MM.1S (cell line): ENCODE measurements at regions not wholly inside any gene's neighbourhood (a gene's known extent, or its start where the extent isn't known, plus 50 kb on each side); places are given as distances from the start of the nearest gene placed in this dataset.
A peak's percentile ranks its signal among the peaks of the same experiment; 100 is the strongest.

Experiments
- DNase-seq: peaks from one replicate; pipeline ENCODE4 v3.0.0-alpha.2; 2015
- H2AFZ ChIP-seq: fragments of 300-600 bp; sonication (generic); 2 replicates; pipeline ENCODE4 v1.6.0; 2016; ENCODE audit warnings: antibody characterized with exemption, low read length
- H3F3A ChIP-seq: fragments of 300-600 bp; sonication (generic); 2 replicates; pipeline ENCODE4 v1.6.1; 2016; ENCODE audit warnings: mild to moderate bottlenecking, antibody characterized with exemption, low read length, moderate library complexity, mixed read lengths; ENCODE audit not compliant: insufficient read depth
- H3K27ac ChIP-seq: fragments of 300-600 bp; sonication (generic); 2 replicates; pipeline ENCODE4 v1.5.1; 2016; ENCODE audit warnings: mild to moderate bottlenecking, low read length
- H3K27me3 ChIP-seq: fragments of 300-600 bp; sonication (generic); replicated peaks from 2 replicates; pipeline ENCODE4 v1.6.0; 2016; ENCODE audit warnings: low read length; ENCODE audit not compliant: insufficient read depth
- H3K36me3 ChIP-seq: fragments of 300-600 bp; sonication (generic); replicated peaks from 2 replicates; pipeline ENCODE4 v1.6.1; 2016; ENCODE audit warnings: mild to moderate bottlenecking, low read length, mixed read lengths; ENCODE audit not compliant: insufficient read depth
- H3K4me1 ChIP-seq: fragments of 300-600 bp; sonication (generic); 2 replicates; pipeline ENCODE4 v1.6.1; 2016; ENCODE audit warnings: low read length, mixed read lengths
- H3K4me2 ChIP-seq: fragments of 300-600 bp; sonication (generic); 2 replicates; pipeline ENCODE4 v1.6.0; 2016; ENCODE audit warnings: low read depth, low read length
- H3K4me3 ChIP-seq: fragments of 300-600 bp; sonication (generic); 2 replicates; pipeline ENCODE4 v1.5.1; 2016; ENCODE audit warnings: low read length, mixed read lengths
- H3K79me2 ChIP-seq: fragments of 300-600 bp; sonication (generic); 2 replicates; pipeline ENCODE4 v1.6.1; 2016; ENCODE audit warnings: mixed run types, low read length, mixed read lengths
- H3K9ac ChIP-seq: fragments of 300-600 bp; sonication (generic); 2 replicates; pipeline ENCODE4 v1.6.1; 2016; ENCODE audit warnings: low read length, mixed read lengths
- H3K9me2 ChIP-seq: fragments of 300-600 bp; sonication (generic); replicated peaks from 2 replicates; pipeline ENCODE4 v1.6.1; 2016; ENCODE audit warnings: mild to moderate bottlenecking, low read length, mixed read lengths; ENCODE audit not compliant: insufficient read depth
- H3K9me3 ChIP-seq: fragments of 300-600 bp; sonication (generic); replicated peaks from 2 replicates; pipeline ENCODE4 v1.6.1; 2016; ENCODE audit warnings: mild to moderate bottlenecking, low read length, mixed read lengths; ENCODE audit not compliant: insufficient read depth
- H4K20me1 ChIP-seq: fragments of 300-600 bp; sonication (generic); 2 replicates; pipeline ENCODE4 v1.6.1; 2016; ENCODE audit warnings: mild to moderate bottlenecking, low read length, moderate library complexity, mixed read lengths; ENCODE audit not compliant: insufficient read depth
- EZH2 ChIP-seq: fragments of 300-600 bp; sonication (generic); optimal IDR thresholded peaks from 2 replicates; pipeline ENCODE3; 2017; ENCODE audit warnings: low read depth, mild to moderate bottlenecking, antibody characterized with exemption, low read length, mixed read lengths
- EZH2phosphoT487 ChIP-seq: fragments of 300-600 bp; sonication (generic); IDR thresholded peaks from 2 replicates; pipeline ENCODE4 v1.6.1; 2018; ENCODE audit warnings: antibody characterized with exemption, low read length
- TF ChIP-seq, protein P1 (sequence below): fragments of 300-600 bp; sonication (generic); IDR thresholded peaks from 2 replicates; pipeline ENCODE4 v1.5.1; 2016; ENCODE audit warnings: antibody characterized with exemption, low read length, mixed read lengths

DNA sequence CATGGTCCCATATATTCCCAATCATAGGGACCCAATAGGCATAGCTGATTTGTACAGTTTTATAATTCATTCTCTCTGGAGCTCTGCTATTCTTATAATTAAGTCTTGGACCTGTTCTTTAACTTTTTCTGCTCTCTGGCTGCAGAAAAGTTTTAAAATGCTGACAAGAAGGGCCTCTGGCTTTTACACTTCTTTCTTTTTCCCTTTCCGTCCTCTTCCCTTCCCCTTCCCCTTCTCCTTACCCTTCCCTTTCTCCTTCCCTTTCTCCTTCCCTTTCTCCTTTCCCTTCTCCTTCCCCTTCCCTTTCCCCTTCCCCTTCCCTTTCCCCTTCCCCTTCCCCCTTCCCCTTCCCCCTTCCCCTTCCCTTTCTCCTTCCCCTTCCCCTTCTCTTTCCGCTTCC, 101.3 kb upstream of the TPK1 start:
- no peak overlapping the region for H3K9ac ChIP-seq
- no peak for DNase-seq
- no peaks in the 10 kb centered on the region for H3K4me1 ChIP-seq
- no peak overlapping the region for H3K4me3 ChIP-seq
- H3K9me2 ChIP-seq: no peaks in the 10 kb centered on the region
- no peaks in the 10 kb centered on the region for H4K20me1 ChIP-seq
- no peaks in the 10 kb centered on the region for H3K36me3 ChIP-seq
- H3F3A ChIP-seq: no peaks in the 10 kb centered on the region
- no peaks in the 10 kb centered on the region for H3K9me3 ChIP-seq
- no peak overlapping the region for H3K4me2 ChIP-seq
- no peaks in the 10 kb centered on the region for H3K27me3 ChIP-seq
- H3K27ac ChIP-seq: no peak overlapping the region
- no peak for TF ChIP-seq EZH2phosphoT487
- TF ChIP-seq EZH2: no peak
- TF ChIP-seq, protein P1, sequence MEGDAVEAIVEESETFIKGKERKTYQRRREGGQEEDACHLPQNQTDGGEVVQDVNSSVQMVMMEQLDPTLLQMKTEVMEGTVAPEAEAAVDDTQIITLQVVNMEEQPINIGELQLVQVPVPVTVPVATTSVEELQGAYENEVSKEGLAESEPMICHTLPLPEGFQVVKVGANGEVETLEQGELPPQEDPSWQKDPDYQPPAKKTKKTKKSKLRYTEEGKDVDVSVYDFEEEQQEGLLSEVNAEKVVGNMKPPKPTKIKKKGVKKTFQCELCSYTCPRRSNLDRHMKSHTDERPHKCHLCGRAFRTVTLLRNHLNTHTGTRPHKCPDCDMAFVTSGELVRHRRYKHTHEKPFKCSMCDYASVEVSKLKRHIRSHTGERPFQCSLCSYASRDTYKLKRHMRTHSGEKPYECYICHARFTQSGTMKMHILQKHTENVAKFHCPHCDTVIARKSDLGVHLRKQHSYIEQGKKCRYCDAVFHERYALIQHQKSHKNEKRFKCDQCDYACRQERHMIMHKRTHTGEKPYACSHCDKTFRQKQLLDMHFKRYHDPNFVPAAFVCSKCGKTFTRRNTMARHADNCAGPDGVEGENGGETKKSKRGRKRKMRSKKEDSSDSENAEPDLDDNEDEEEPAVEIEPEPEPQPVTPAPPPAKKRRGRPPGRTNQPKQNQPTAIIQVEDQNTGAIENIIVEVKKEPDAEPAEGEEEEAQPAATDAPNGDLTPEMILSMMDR: no peak
- H2AFZ ChIP-seq: no peak overlapping the region
- no peaks in the 10 kb centered on the region for H3K79me2 ChIP-seq

DNA sequence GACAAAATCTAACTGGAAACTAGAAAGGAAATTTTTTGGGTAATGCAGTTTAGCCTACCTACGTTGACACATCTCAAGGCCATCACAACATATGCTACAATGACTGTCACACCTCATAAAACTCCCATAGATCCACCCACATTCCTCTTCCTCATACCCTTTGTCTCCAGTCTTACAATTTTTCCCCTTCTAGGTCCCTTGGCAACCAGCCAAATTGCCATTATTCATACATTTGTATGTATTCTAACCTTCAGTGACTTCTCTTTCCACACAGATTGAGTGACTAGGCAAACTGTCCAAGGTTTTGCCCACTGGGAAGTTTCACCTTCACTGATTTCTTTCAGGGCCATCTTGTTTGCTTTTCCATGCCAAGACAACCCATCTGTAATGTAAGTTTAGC, 100.5 kb upstream of the TPK1 start:
- H3K4me1 ChIP-seq: no peaks in the 10 kb centered on the region
- no peak overlapping the region for H3K4me2 ChIP-seq
- H3K9ac ChIP-seq: no peak overlapping the region
- H2AFZ ChIP-seq: no peak overlapping the region
- no peaks in the 10 kb centered on the region for H3K36me3 ChIP-seq
- H3K9me2 ChIP-seq: no peaks in the 10 kb centered on the region
- no peaks in the 10 kb centered on the region for H3K79me2 ChIP-seq
- no peaks in the 10 kb centered on the region for H3F3A ChIP-seq
- TF ChIP-seq EZH2phosphoT487 (no peak), EZH2 (no peak)
- H3K27ac ChIP-seq: no peak overlapping the region
- no peaks in the 10 kb centered on the region for H3K27me3 ChIP-seq
- no peaks in the 10 kb centered on the region for H3K9me3 ChIP-seq
- H3K4me3 ChIP-seq: no peak overlapping the region
- DNase-seq: no peak
- no peaks in the 10 kb centered on the region for H4K20me1 ChIP-seq

DNA sequence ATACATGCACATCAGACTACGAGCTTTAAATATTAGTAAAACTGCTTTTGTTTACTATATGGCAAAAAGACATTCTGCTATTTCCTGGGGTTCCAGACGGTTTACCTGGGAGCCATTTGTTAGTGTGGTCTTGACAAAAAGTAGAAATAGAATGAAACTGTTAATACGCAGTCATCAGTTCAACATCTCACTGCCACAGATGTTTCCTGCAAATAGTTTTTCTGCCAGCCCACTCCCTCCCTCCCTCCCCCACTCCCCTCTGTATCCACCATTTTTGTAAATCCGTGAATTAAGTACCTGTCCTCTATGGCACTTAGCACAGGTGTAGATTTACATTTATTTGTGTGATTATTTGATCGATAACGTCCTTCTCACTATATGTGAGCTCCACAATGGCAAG, 74.6 kb upstream of the TPK1 start:
- no peak overlapping the region for H3K4me2 ChIP-seq
- no peaks in the 10 kb centered on the region for H3K9me3 ChIP-seq
- no peak overlapping the region for H3K27ac ChIP-seq
- H3K4me1 ChIP-seq: peaks cover 18% of the 10 kb centered on the region
- H3F3A ChIP-seq: peaks cover 7% of the 10 kb centered on the region
- no peak for TF ChIP-seq EZH2
- TF ChIP-seq, protein P1: no peak
- TF ChIP-seq EZH2phosphoT487: no peak
- H3K79me2 ChIP-seq: no peaks in the 10 kb centered on the region
- H3K4me3 ChIP-seq: no peak overlapping the region
- DNase-seq: no peak
- no peaks in the 10 kb centered on the region for H3K36me3 ChIP-seq
- H3K9me2 ChIP-seq: no peaks in the 10 kb centered on the region
- H4K20me1 ChIP-seq: no peaks in the 10 kb centered on the region
- H3K27me3 ChIP-seq: no peaks in the 10 kb centered on the region
- H3K9ac ChIP-seq: no peak overlapping the region
- H2AFZ ChIP-seq: no peak overlapping the region

DNA sequence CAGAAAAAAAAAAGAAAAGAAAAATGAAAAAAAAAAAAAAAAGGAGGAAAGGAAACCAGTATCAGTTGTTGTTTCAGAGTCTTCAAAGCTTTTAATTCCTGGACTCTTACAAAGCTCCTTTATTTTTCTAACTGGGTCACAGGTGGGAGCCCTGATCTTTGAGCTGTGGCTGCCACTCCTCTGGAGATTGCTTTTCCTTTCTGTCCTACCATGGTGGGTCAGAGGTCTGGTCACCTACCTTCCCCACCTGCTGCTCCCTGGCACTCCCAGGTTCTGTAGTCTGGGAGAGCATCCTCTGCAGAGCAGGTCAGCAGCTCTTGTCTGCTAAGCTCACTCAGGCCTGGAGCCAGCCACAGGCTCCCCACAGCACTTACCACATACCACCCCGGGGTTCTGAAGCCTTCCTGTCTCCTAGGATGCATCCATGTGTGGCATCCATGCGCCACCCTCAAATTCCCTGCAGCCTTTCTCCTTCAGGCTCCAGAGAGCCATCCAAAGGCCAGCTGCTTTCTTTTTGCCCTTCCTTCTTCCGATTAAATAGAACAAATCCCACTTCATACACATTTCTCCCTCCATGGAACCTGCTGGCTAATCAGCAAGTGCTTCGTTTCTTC, 73.2 kb upstream of the TPK1 start:
- Histone ChIP-seq H3F3A (peaks cover 7% of the 10 kb centered on the region), H3K4me3 (no peak overlapping the region), H3K79me2 (no peaks in the 10 kb centered on the region), H3K9ac (no peak overlapping the region), H4K20me1 (no peaks in the 10 kb centered on the region), H3K4me2 (peak overlapping the region; percentile 30; the same call in 1 of the 2 replicates), H3K36me3 (no peaks in the 10 kb centered on the region), H3K4me1 (peaks cover 18% of the 10 kb centered on the region), H3K9me3 (no peaks in the 10 kb centered on the region), H3K27ac (no peak overlapping the region), H3K27me3 (no peaks in the 10 kb centered on the region), H3K9me2 (no peaks in the 10 kb centered on the region), H2AFZ (no peak overlapping the region)
- DNase-seq: no peak
- TF ChIP-seq EZH2phosphoT487: no peak
- TF ChIP-seq, protein P1: no peak
- TF ChIP-seq EZH2: no peak
